HG03139 (cell line): ENCODE measurements at regions not wholly inside any gene's neighbourhood (a gene's known extent, or its start where the extent isn't known, plus 50 kb on each side); places are given as distances from the start of the nearest gene placed in this dataset.
"Not testable (repeated sequence)": the region's sequence is repeated elsewhere in the genome, so short reads cannot be mapped to it uniquely, and the experiment has no call there.

Experiments used
- ATAC-seq: cut with Tn5 transposase; IDR thresholded peaks from one replicate; pipeline ENCODE4 v1.9.1; 2021; ENCODE audit not compliant: unreplicated experiment

GRCh38 chr5:174462129-174462528, 262.3 kb upstream of the MSX2 start:
- no peak for ATAC-seq

DNA sequence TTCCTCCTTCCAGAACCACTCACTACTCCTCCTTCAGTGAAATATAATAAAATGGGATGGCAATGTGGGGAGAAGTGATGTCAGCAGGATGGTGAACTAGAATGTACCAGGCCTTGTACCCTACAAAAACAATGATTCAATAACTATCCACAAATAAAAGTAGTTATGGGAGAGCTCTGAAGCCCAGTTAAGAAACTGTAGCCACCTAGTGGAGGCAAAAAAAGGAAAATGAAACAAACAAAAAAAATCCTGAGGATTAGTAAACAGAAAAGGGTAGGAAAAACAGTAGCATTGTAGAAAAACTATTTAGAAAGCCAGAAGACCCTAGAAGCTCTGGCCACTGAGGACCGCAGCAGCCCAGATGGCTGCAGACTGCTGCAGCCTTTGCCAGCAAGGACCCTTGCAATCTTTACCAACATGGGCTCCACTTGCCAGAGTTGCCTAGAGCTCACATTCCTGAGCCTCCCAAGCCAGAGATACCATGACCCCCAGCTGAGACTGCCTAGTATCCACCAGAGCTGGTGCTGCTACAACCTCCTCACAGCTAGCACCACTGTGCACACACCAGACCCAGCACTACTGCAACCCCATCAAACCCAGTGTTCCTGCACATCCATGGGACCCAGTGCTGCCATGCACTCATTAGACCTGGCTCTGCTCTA, 259.7 kb upstream of the MSX2 start:
- no peak for ATAC-seq

DNA sequence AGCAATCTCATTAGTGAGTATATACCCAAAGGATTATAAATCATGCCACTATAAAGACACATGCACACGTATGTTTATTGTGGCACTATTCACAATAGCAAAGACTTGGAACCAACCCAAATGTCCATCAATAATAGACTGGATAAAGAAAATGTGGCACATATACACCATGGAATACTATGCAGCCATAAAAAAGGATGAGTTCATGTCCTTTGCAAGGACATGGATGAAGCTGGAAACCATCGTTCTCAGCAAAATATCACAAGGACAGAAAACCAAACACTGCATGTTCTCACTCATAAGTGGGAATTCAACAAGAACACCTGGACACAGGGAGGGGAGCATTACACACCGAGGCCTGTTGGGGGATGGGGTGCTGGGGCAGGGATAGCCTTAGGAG, 252.9 kb upstream of the MSX2 start:
- not testable (repeated sequence) for ATAC-seq

DNA sequence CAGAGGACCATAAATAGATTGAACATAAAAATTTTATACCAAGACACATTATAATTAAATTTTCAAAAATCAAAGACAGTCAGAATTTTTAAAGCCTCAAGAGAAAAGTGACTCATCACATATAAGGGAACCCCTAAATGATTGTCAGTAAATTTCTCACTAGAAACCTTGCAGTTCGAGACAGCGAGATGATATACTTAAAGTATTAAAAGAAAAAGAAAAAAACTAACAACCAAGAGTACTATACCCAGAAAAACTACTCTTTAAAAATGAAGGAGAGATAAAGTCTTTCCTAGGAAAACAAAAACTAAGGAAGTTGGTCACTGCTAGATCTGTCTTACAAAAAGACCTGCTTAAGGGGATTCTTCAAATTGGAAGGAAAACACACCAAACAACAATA, 251.4 kb upstream of the MSX2 start:
- ATAC-seq, result no peak

DNA sequence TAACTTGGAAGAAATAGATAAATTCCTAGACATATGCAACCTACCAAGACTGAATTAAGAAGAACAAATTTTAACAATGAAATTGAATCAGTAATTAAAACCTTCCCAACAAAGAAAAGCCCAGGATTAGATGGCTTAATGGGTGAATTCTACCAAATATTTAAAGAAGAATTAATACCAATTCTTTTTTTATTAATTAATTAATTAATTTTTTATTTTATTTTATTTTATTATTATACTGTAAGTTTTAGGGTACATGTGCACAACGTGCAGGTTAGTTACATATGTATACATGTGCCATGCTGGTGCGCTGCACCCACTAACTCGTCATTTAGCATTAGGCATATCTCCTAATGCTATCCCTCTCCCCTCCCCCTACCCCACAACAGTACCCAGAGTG, 248.4 kb upstream of the MSX2 start:
- ATAC-seq, result not testable (repeated sequence)

DNA sequence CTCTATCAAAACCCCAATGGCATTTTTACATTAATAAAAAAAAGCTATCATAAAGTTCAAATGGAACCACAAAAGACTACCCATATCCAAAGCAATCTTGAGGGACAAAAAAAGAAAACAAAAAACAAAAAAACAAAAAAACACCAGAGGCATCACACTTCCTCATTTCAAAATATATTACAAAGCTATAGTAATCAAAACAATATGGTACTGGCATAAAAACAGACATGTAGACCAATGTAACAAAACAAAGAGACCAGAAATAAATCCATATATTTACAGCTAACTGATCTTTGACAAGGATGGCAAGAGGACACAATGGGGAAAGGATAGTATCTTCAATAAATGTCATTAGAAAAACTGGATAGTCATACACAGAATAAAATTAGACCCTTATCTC, 245.1 kb upstream of the MSX2 start:
- no peak for ATAC-seq

GRCh38 chr5:174481737-174482136, 242.6 kb upstream of the MSX2 start:
- no peak for ATAC-seq

- no peak for ATAC-seq
These were observed 241.8 kb upstream of the MSX2 start for GRCh38 chr5:174482607-174483024.

DNA sequence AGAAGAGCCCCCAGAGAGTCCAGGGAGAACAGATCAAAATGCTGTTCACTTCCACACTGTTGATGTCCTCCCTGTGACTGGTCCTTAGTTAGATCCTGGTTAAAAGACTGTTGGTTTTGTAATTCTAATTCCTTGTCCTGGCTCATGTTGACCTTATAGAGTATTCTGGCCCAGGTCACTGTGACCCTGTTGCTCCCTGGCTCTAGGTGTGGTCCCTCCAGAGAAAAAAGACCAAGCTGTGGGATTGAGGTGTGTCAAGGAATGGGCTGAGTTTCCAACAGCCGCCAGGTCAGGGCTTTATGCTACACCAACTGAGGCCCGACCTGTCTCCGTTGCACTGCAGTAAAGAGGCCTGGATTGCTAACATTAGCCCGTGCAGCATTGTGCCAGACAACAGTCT, 241.0 kb upstream of the MSX2 start:
- no peak for ATAC-seq

GRCh38 chr5:174489215-174489614, 235.2 kb upstream of the MSX2 start:
- ATAC-seq, result no peak

GRCh38 chr5:174489920-174490597, 234.3 kb upstream of the MSX2 start:
- ATAC-seq, result no peak

DNA sequence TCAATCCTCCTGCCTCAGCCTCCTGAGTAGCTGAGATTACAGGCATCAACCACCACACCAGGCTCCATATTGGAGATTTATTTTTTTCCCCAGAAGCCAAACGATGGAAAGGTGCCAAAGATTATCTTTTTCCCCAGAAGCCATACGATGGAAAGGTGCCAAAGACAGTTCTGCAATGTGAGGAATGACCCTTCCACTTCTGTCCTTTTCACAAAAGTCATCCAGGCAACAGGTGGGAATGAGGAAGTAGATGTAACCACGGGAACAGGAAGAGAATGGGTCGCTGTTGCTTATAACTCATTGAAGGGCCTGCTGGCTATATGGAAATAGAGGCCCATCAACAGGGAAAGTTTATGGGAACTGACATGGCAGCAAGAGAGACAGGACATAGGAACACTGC, 233.7 kb upstream of the MSX2 start:
- ATAC-seq, result no peak

- no peak for ATAC-seq
These were observed 233.1 kb upstream of the MSX2 start for GRCh38 chr5:174491265-174491664.

DNA sequence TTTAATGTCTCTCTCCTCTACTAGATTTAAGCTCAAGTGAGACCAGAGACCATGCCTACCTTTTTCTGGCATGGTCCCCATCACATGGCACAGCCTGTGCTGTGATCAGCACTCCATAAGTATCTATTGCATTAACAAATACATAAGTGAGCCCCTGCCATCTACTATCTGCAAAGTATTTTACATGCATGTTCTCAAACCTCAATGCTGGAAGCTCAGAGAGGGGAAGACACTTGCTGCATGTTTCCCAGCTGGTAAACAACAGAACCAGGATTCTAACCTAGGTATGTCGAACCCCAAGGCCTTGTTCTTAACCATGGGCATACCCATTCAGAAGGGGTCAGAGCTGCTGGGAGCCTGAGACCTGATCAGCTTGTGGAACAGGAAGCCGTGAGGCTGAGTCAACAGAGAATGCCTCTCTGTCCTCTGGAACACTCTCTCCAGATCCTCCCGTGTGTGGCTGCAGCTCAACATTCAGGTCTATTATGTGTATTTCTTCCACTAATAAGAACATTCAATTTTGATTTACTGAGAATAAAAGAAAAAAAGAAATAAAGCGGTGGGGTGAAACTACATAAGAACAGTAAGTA, 232.5 kb upstream of the MSX2 start:
- no peak for ATAC-seq

DNA sequence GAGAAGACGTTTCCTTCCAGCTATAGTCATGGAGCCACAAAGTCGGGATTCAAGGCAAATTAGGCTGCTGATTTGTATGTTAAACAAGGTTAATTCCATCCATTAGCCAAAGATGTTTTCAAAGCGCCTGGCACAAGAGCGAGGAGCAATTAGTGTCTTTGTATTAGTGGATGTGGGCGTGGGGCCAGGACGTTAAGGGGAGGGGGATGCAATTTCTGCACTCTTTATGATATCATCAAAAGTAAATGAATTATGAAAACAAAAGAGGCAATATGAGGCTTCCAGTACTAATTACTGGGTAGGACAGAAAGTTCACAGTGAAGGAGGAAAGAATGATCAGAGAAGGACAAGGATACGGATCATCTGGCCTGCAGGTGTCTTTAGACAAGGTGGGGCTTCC, 230.9 kb upstream of the MSX2 start:
- ATAC-seq, result no peak

GRCh38 chr5:174497939-174498338, 226.4 kb upstream of the MSX2 start:
- not testable (repeated sequence) for ATAC-seq

DNA sequence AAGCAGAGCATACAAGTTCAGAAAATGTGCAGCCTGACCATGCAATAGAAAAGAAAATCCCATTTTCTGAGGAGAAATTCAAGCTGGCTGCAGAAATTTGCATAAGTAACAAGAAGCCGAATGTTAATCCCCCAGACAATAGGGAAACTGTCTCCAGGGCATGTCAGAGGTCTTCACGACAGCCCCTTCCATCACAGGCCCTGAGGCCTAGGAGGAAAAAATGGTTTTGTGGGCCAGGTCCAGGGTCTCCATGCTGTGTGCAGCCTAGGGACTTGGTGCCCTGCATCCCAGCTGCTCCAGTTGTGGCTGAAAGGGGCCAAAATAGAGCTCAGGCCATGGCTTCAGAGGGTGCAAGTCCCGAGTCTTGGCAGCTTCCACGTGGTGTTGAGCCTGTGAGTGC, 225.8 kb upstream of the MSX2 start:
- ATAC-seq, result not testable (repeated sequence)

DNA sequence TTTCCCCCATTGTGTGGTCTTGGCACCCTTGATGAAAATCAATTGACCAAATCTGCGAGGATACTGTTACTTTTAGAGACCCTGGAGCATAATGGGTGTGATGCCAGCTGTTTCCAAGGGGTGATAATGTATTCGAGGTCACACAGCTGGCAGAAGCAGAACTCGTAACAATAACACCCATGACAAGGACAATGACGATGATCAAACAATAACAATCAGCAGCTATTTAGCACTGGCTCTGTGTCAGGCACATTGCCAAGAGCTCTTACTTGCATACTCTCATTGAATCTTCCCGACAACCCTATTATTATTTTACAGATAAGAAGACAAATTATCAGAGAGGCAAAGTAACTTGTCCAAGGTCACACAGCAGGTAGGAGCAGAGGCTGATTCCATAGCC, 223.7 kb upstream of the MSX2 start:
- no peak for ATAC-seq

DNA sequence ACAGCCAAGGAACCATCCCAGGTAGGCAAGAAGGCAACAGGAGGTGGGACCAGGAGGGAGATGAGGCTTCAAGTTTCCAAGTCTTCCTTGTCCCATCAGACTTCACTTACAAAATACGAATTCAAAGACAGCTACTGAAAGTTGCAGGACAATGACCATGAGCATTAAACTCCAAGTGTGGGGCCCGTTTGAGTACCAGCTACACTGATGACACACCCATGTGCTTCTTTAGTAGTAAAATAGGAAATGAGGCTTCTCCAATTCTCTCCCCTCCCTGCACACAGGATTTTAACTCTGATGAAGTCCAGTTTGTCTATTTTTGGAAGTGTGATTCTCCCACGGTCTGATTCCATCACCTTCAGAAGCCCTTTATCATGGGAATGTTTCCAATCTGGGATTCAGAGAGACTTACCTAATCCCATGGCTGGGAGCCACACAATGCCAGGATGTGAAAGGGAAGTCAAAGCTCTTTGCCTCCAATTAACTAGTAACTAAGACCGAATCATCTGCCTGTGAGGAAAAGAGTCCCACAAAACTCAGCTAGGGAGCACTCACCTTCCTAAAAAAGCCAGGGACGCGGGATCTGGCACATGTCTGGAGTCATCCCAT, 222.8 kb upstream of the MSX2 start:
- no peak for ATAC-seq

DNA sequence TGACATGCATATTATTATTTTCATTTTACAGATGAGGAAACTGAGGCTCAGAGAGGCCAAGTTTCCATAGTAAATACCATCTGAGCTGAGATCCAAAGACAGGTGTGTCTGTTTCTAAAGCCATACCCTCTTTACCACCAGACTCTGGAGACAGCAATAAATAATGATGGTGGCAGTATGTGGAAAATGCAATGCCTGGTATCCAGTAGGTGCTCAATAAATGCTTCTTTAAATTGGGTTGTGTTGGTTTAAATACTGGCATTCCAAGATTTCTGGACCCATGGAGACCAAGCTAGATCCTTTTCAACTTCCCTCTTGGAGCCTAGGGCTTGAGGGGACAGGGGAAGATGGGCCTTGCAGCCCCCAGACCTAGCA, 221.3 kb upstream of the MSX2 start:
- no peak for ATAC-seq

DNA sequence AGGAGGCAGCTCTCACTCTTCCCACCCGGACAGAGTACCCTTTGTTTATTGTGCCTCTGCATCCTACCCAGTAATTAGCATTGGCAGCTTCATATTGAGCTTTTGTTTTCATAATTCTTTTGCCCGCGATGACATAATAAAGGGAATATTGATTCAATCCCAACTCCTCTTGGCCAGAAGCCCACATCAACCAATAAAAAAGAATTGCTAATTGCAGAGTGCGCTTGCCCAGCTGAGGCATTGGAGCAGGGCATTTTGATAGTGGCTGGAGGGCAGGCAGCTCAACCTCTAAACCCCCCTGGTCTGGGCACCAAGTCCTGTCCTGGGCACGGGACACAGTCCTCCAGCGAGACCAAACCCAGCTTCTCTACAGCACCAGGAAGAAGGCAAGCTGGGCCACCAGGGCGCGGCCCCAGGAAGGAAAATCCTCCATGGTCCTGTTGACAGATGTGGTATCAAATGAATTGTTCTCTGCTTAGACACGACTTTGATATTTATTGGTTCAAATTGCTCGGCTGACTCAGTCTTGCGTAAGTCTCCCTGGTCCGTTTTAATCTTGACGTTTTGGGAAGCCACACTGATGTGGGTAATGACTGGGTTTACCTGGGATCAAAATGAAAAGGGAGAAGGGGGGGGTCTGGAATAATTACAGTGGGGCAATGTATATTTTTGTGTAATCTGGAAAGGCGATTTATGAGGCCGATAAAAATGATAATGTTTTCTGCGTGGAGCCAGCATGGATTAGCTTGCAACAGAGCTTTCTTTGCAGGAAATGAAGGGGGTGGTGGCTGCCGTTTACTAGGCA, 220.7 kb upstream of the MSX2 start:
- no peak for ATAC-seq
